ENCODE measurements at regions not wholly inside any gene's neighbourhood (a gene's known extent, or its start where the extent isn't known, plus 50 kb on each side); places are given as distances from the start of the nearest gene placed in this dataset.

DNA sequence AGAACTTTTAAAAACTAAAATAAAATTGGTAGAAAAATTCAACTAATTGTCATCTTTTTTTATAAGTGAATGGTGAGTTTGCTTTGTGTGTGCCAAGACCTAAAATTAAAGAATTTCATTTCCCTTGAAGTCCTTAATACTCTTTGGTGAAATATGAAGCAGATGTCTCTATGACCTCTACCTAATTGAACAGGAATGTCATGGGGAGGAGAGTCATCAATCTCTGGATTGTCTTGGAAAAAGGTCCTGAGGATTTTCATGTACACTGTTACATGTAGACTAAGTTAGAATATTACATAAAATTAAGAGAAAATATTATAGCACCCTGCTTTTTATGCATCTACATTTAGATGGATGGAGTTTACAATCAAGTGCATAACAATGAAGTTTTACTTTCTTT lies 177.9 kb upstream of the LRP1B start:
- Mint-ChIP-seq H3K27me3 (no peaks in the 10 kb centered on the region), H3K4me3 (no peak overlapping the region), H3K9me3 (ENCODE audit: insufficient read depth) (peaks cover 5% of the 10 kb centered on the region), H3K27ac (no peak overlapping the region), H3K4me1 (no peaks in the 10 kb centered on the region)
- H4K20me1 ChIP-seq (ENCODE audit: control insufficient read depth, insufficient read depth, low read length, poor library complexity, severe bottlenecking) = no peaks in the 10 kb centered on the region
- H3K9me3 ChIP-seq (ENCODE audit: control extremely low read depth in 1 of 3, control insufficient read depth in 2 of 3, insufficient read depth in 1 of 3, low read length in 2 of 3) = peaks cover 0 to 8% (median 2%) of the 10 kb centered on the region in 3 donors
- CTCF ChIA-PET = no interaction called here
- no peak overlapping the region for H3K9ac ChIP-seq (ENCODE audit: low read length)
- H3K27ac ChIP-seq (ENCODE audit: low read length in 2 of 2) = no peak overlapping the region
- POLR2A ChIA-PET = no interaction called here
- no peaks in the 10 kb centered on the region for H3K36me3 ChIP-seq (replicated peaks in 1 of 2; ENCODE audit: control extremely low read depth in 1 of 2, control insufficient read depth in 1 of 2, extremely low read depth in 1 of 2, insufficient read depth in 2 of 2, low read length in 1 of 2)
- TF ChIP-seq, protein P1, sequence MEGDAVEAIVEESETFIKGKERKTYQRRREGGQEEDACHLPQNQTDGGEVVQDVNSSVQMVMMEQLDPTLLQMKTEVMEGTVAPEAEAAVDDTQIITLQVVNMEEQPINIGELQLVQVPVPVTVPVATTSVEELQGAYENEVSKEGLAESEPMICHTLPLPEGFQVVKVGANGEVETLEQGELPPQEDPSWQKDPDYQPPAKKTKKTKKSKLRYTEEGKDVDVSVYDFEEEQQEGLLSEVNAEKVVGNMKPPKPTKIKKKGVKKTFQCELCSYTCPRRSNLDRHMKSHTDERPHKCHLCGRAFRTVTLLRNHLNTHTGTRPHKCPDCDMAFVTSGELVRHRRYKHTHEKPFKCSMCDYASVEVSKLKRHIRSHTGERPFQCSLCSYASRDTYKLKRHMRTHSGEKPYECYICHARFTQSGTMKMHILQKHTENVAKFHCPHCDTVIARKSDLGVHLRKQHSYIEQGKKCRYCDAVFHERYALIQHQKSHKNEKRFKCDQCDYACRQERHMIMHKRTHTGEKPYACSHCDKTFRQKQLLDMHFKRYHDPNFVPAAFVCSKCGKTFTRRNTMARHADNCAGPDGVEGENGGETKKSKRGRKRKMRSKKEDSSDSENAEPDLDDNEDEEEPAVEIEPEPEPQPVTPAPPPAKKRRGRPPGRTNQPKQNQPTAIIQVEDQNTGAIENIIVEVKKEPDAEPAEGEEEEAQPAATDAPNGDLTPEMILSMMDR (IDR thresholded peaks at IDR 0.05) = no peak
- no peak for TF ChIP-seq EZH2 (IDR thresholded peaks at IDR 0.05; ENCODE audit: borderline replicate concordance, insufficient read depth, low read depth, low read length, poor library complexity, severe bottlenecking)
- no peaks in the 10 kb centered on the region for H3K27me3 ChIP-seq (replicated peaks in 1 of 4; ENCODE audit: control extremely low read depth in 1 of 4, control insufficient read depth in 3 of 4, insufficient read depth in 4 of 4, low read length in 3 of 4)
- H3K4me2 ChIP-seq (replicated peaks; ENCODE audit: low read depth, low read length, poor library complexity, severe bottlenecking) = no peak overlapping the region
- no peak overlapping the region for H2AFZ ChIP-seq (ENCODE audit: insufficient read depth, low read depth, low read length, poor library complexity, severe bottlenecking)
- intact Hi-C loops (cut with micrococcal nuclease) = no loop called here
- no peaks in the 10 kb centered on the region for H3K4me1 ChIP-seq (ENCODE audit: control insufficient read depth in 2 of 2, insufficient read depth in 2 of 2, low read length in 2 of 2)
- H3K79me2 ChIP-seq (ENCODE audit: control insufficient read depth, insufficient read depth, low read length) = no peaks in the 10 kb centered on the region
- DNase-seq (no peak), ATAC-seq (ENCODE audit: low read depth) (no peak)
- no peak overlapping the region for H3K4me3 ChIP-seq (ENCODE audit: control extremely low read depth in 1 of 5, extremely low read depth in 1 of 5, insufficient read depth in 1 of 5, low read depth in 2 of 5, low read length in 4 of 5)

DNA sequence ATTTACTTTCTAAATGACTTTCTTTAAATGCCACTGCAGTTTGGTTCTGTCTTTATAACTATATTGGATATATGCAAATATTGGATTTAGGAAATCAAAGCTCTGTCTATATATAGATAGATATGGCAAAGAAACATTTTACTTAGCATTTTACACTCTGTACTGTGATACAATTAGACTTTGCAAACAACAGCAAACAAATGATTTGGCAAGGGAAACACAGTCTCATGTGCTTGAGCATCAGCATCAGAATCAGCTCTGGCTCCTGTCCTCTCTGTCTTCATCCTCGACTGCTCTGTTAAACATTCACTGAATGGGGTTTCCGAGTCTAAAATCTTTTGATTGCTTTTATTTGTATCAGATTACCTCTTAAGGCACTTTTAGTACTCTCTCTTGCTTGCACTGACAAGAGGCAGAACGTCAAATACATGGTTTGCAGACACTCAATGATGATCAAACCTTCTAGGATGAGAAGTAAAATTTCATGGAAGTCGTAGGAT lies 176.8 kb upstream of the LRP1B start:
- TF ChIP-seq, protein P1 (IDR thresholded peaks at IDR 0.05) = no peak
- no peak for TF ChIP-seq EZH2 (IDR thresholded peaks at IDR 0.05; ENCODE audit: borderline replicate concordance, insufficient read depth, low read depth, low read length, poor library complexity, severe bottlenecking)
- intact Hi-C loops (cut with micrococcal nuclease) = no loop called here
- Histone ChIP-seq H3K79me2 (ENCODE audit: control insufficient read depth, insufficient read depth, low read length) (no peaks in the 10 kb centered on the region), H3K27me3 (replicated peaks in 1 of 4; ENCODE audit: control extremely low read depth in 1 of 4, control insufficient read depth in 3 of 4, insufficient read depth in 4 of 4, low read length in 3 of 4) (no peaks in the 10 kb centered on the region), H3K4me2 (replicated peaks; ENCODE audit: low read depth, low read length, poor library complexity, severe bottlenecking) (no peak overlapping the region), H3K9ac (ENCODE audit: low read length) (no peak overlapping the region), H3K4me3 (ENCODE audit: control extremely low read depth in 1 of 5, extremely low read depth in 1 of 5, insufficient read depth in 1 of 5, low read depth in 2 of 5, low read length in 4 of 5) (no peak overlapping the region), H4K20me1 (ENCODE audit: control insufficient read depth, insufficient read depth, low read length, poor library complexity, severe bottlenecking) (no peaks in the 10 kb centered on the region), H3K4me1 (ENCODE audit: control insufficient read depth in 2 of 2, insufficient read depth in 2 of 2, low read length in 2 of 2) (no peaks in the 10 kb centered on the region), H3K36me3 (replicated peaks in 1 of 2; ENCODE audit: control extremely low read depth in 1 of 2, control insufficient read depth in 1 of 2, extremely low read depth in 1 of 2, insufficient read depth in 2 of 2, low read length in 1 of 2) (no peaks in the 10 kb centered on the region), H3K27ac (ENCODE audit: low read length in 2 of 2) (no peak overlapping the region), H2AFZ (ENCODE audit: insufficient read depth, low read depth, low read length, poor library complexity, severe bottlenecking) (no peak overlapping the region), H3K9me3 (ENCODE audit: control extremely low read depth in 1 of 3, control insufficient read depth in 2 of 3, insufficient read depth in 1 of 3, low read length in 2 of 3) (peaks cover 0 to 8% (median 2%) of the 10 kb centered on the region in 3 donors)
- Mint-ChIP-seq H3K4me1 (no peaks in the 10 kb centered on the region), H3K27me3 (no peaks in the 10 kb centered on the region), H3K9me3 (ENCODE audit: insufficient read depth) (peaks cover 5% of the 10 kb centered on the region), H3K27ac (no peak overlapping the region), H3K4me3 (no peak overlapping the region)
- POLR2A ChIA-PET = no interaction called here
- no peak for DNase-seq
- ATAC-seq (ENCODE audit: low read depth) = no peak
- 69% methylated on average over 4 of the region's 4 CpGs for WGBS (ENCODE audit: insufficient coverage)
- CTCF ChIA-PET = no interaction called here

Measured in B cell (primary cell).